HCT116 (cell line): ENCODE measurements at regions not wholly inside any gene's neighbourhood (a gene's known extent, or its start where the extent isn't known, plus 50 kb on each side); places are given as distances from the start of the nearest gene placed in this dataset.

Experiments used
- ATAC-seq: fragments of 200-7000 bp; cut with Tn5 transposase; 2 replicates; pipeline ENCODE4 v1.9.1; 2020; ENCODE audit warnings: mild to moderate bottlenecking, moderate library complexity
- BruUV-seq: library from RNA; stranded (reverse); fragments of 400-500 nt; replicated peaks from 2 replicates; lab custom pipeline; 2021; lab: Mats Ljungman, UMichigan
- CTCF ChIA-PET: fragments of 300-600 bp; sonication (Branson Sonifier 250); formaldehyde crosslinking; loops from one replicate; lab custom pipeline; 2021; ENCODE audit warnings: antibody characterized with exemption; lab: Charles Lee
- POLR2A ChIA-PET: fragments of 300-600, 350-600 bp; sonication (Branson Sonifier 250); formaldehyde crosslinking; loops from one replicate; lab custom pipeline; 2021; ENCODE audit warnings: antibody characterized with exemption; lab: Charles Lee
- RAD21 ChIA-PET, 2 experiments: fragments of 300-600 bp; sonication (Branson Sonifier 250); formaldehyde crosslinking; loops; one replicate each; lab custom pipeline; 2023; ENCODE audit warnings: low total read pairs in 2 of 2; ENCODE audit not compliant: uncharacterized antibody in 2 of 2, unreplicated experiment in 2 of 2, low non-redundant PET in 1 of 2; lab: Charles Lee
- DNase-seq: peaks from one replicate; pipeline ENCODE4 v3.0.0-alpha.2; 2010; ENCODE audit warnings: low read depth, low spot score
- H2AFZ ChIP-seq: fragments of 200-600 bp; shearing (Covaris generic), sonication (generic); 2 replicates; pipeline ENCODE4 v1.6.1; 2017; ENCODE audit warnings: low read depth, mixed run types, mixed read lengths, antibody characterized with exemption, low read length; ENCODE audit not compliant: poor library complexity, severe bottlenecking
- H3K27ac ChIP-seq: 2 replicates; pipeline ENCODE4 v1.5.1; 2012; ENCODE audit warnings: low read depth, low read length
- H3K27me3 ChIP-seq: fragments of 200-600 bp; sonication (generic); 2 replicates; pipeline ENCODE4 v1.6.1; 2016; ENCODE audit warnings: mixed run types, low read length, mixed read lengths; ENCODE audit not compliant: insufficient read depth
- H3K36me3 ChIP-seq, 2 experiments: fragments of 200-500 bp in 1 of 2; fragments of 200-600 bp in 1 of 2; sonication (Bioruptor generic) in 1 of 2; sonication (generic) in 1 of 2; 2 replicates each; pipeline versions ENCODE4 v1.5.1 to v1.6.1; 2014 to 2016; ENCODE audit warnings: low read length in 2 of 2, inconsistent platforms in 1 of 2, mixed read lengths in 1 of 2, mixed run types in 1 of 2; ENCODE audit not compliant: insufficient read depth in 2 of 2, control insufficient read depth in 1 of 2
- H3K4me1 ChIP-seq, 2 experiments: fragments of 200-600 bp in 1 of 2; sonication (generic) in 1 of 2; 2 replicates each; pipeline versions ENCODE4 v1.5.1 to v1.6.1; 2012 to 2017; ENCODE audit warnings: low read length in 2 of 2, inconsistent platforms in 1 of 2, mild to moderate bottlenecking in 1 of 2, mixed read lengths in 1 of 2, mixed run types in 1 of 2, moderate library complexity in 1 of 2; ENCODE audit not compliant: insufficient read depth in 2 of 2, control insufficient read depth in 1 of 2
- H3K4me2 ChIP-seq: fragments of 200-600 bp; sonication (generic); 2 replicates; pipeline ENCODE4 v1.6.1; 2017; ENCODE audit warnings: mixed run types, low read length, mixed read lengths
- H3K4me3 ChIP-seq, 2 experiments: fragments of 200-600 bp in 1 of 2; sonication (generic) in 1 of 2; replicated peaks in 1 of 2; 2 replicates each; pipeline ENCODE4 v1.5.1; 2011 to 2016; ENCODE audit warnings: low read length in 2 of 2, control low read depth in 1 of 2, low read depth in 1 of 2, mild to moderate bottlenecking in 1 of 2, mixed read lengths in 1 of 2, mixed run types in 1 of 2
- H3K79me2 ChIP-seq: fragments of 200-600 bp; sonication (generic); 2 replicates; pipeline ENCODE4 v1.6.1; 2017; ENCODE audit warnings: mild to moderate bottlenecking, mixed run types, low read length, moderate library complexity, mixed read lengths; ENCODE audit not compliant: insufficient read depth
- H3K9ac ChIP-seq: fragments of 200-600 bp; sonication (generic); 2 replicates; pipeline ENCODE4 v1.6.1; 2016; ENCODE audit warnings: low read length, mixed read lengths
- H3K9me2 ChIP-seq: fragments of 200-600 bp; sonication (generic), shearing (Covaris generic); 2 replicates; pipeline ENCODE4 v1.6.1; 2017; ENCODE audit warnings: mixed run types, mild to moderate bottlenecking, moderate library complexity; ENCODE audit not compliant: insufficient read depth
- H3K9me3 ChIP-seq, 2 experiments: fragments of 200-500 bp in 1 of 2; fragments of 200-600 bp in 1 of 2; sonication (Bioruptor generic) in 1 of 2; sonication (generic) in 1 of 2; 2 replicates each; pipeline ENCODE4 v1.6.1; 2014 to 2017; ENCODE audit warnings: low read length in 2 of 2, mixed read lengths in 2 of 2, inconsistent platforms in 1 of 2, low read depth in 1 of 2, mild to moderate bottlenecking in 1 of 2, mixed run types in 1 of 2, moderate library complexity in 1 of 2; ENCODE audit not compliant: control insufficient read depth in 1 of 2, insufficient read depth in 1 of 2
- H4K20me1 ChIP-seq: fragments of 200-600 bp; sonication (generic), shearing (Covaris generic); 2 replicates; pipeline ENCODE4 v1.6.1; 2017; ENCODE audit warnings: mixed run types, mild to moderate bottlenecking, moderate library complexity; ENCODE audit not compliant: insufficient read depth
- ATF3 ChIP-seq: IDR thresholded peaks from 2 replicates; pipeline ENCODE4 v1.6.1; 2012
- CBX3 ChIP-seq: IDR thresholded peaks from 2 replicates; pipeline ENCODE4 v1.6.1; 2012; ENCODE audit warnings: low read depth
- CEBPB ChIP-seq: IDR thresholded peaks from 2 replicates; pipeline ENCODE4 v1.6.1; 2012; ENCODE audit warnings: low read depth
- CTCF ChIP-seq, 3 experiments: fragments of 200-600 bp in 1 of 3; sonication (generic) in 1 of 3; IDR thresholded peaks in 2 of 3; conservative IDR thresholded peaks in 1 of 3; 2 replicates each; pipeline ENCODE4 v1.5.1; 2012 to 2017; ENCODE audit warnings: low read depth in 2 of 3, low read length in 2 of 3, antibody characterized with exemption in 1 of 3, borderline replicate concordance in 1 of 3, control low read depth in 1 of 3, mild to moderate bottlenecking in 1 of 3, mixed read lengths in 1 of 3, mixed run types in 1 of 3, moderate library complexity in 1 of 3; ENCODE audit not compliant: insufficient read depth in 1 of 3
- EGR1 ChIP-seq: IDR thresholded peaks from 2 replicates; pipeline ENCODE4 v1.6.1; 2012; ENCODE audit warnings: low read depth
- EZH2 ChIP-seq: fragments of 200-600 bp; sonication (generic); IDR thresholded peaks from 2 replicates; pipeline ENCODE4 v1.6.1; 2017; ENCODE audit warnings: antibody characterized with exemption, mixed run types
- EZH2phosphoT487 ChIP-seq: fragments of 200-600 bp; IDR thresholded peaks from 2 replicates; pipeline ENCODE4 v1.6.1; 2018; ENCODE audit warnings: antibody characterized with exemption, borderline replicate concordance
- FOSL1 ChIP-seq: IDR thresholded peaks from 2 replicates; pipeline ENCODE4 v1.6.1; 2012; ENCODE audit warnings: low read depth
- JUND ChIP-seq: IDR thresholded peaks from 2 replicates; pipeline ENCODE4 v1.6.1; 2012
- MAX ChIP-seq: IDR thresholded peaks from 2 replicates; pipeline ENCODE4 v1.6.1; 2012
- POLR2AphosphoS5 ChIP-seq: IDR thresholded peaks from 2 replicates; pipeline ENCODE4 v1.6.1; 2011; ENCODE audit warnings: mild to moderate bottlenecking, low read depth, low read length, moderate library complexity
- RAD21 ChIP-seq: IDR thresholded peaks from 2 replicates; pipeline ENCODE4 v1.6.1; 2012; ENCODE audit warnings: low read depth, mild to moderate bottlenecking
- REST ChIP-seq: IDR thresholded peaks from 2 replicates; pipeline ENCODE4 v1.6.1; 2012; ENCODE audit warnings: low read depth
- SIN3A ChIP-seq: IDR thresholded peaks from 2 replicates; pipeline ENCODE4 v1.6.1; 2012; ENCODE audit warnings: low read depth
- SRF ChIP-seq: IDR thresholded peaks from 2 replicates; pipeline ENCODE4 v1.6.1; 2012; ENCODE audit warnings: low read depth
- TCF7L2 ChIP-seq: IDR thresholded peaks from 2 replicates; pipeline ENCODE4 v1.7.0; 2011; ENCODE audit warnings: borderline replicate concordance, inconsistent platforms; ENCODE audit not compliant: insufficient read depth, insufficient read length; ENCODE audit errors: extremely low read depth
- YY1 ChIP-seq: IDR thresholded peaks from 2 replicates; pipeline ENCODE4 v1.6.1; 2011; ENCODE audit warnings: low read length, low read depth, moderate library complexity, mild to moderate bottlenecking; ENCODE audit not compliant: insufficient replicate concordance; ENCODE audit errors: extremely low read depth
- ZBTB33 ChIP-seq: IDR thresholded peaks from 2 replicates; pipeline ENCODE4 v1.6.1; 2011; ENCODE audit warnings: mild to moderate bottlenecking, low read length, moderate library complexity; ENCODE audit not compliant: insufficient replicate concordance; ENCODE audit errors: extremely low read depth
- ZFX ChIP-seq: fragments of 450-650 bp; IDR thresholded peaks from 2 replicates; pipeline ENCODE4 v1.6.1; 2017
- ZNF274 ChIP-seq: fragments of 200-500 bp; sonication (Bioruptor generic); IDR thresholded peaks from 2 replicates; pipeline ENCODE4 v1.6.1; 2014; ENCODE audit warnings: mild to moderate bottlenecking, low read depth, low read length, inconsistent platforms
- intact Hi-C: fragments of 100-400 bp; cut with micrococcal nuclease; formaldehyde crosslinking; loops from 2 replicates; pipeline ENCODE4 v1.10.0; 2022

GRCh38 chr18:65403534-65403933, 347.3 kb upstream of the CDH7 start:
- POLR2A ChIA-PET = no interaction called here
- H3K9ac ChIP-seq = no peak overlapping the region
- TF ChIP-seq EZH2 (no peak), CEBPB (no peak), RAD21 (no peak), FOSL1 (no peak), ZBTB33 (no peak), MAX (no peak), ZNF274 (no peak), CTCF (IDR thresholded peaks at IDR 0.05 in 2 of 3, conservative IDR thresholded peaks at IDR 0.05 in 1 of 3; ENCODE audit: borderline replicate concordance in 1 of 3, insufficient read depth in 1 of 3, low read depth in 2 of 3, low read length in 2 of 3) (no peak), YY1 (no peak), SIN3A (no peak), CBX3 (no peak), EZH2phosphoT487 (no peak), REST (no peak), EGR1 (no peak), TCF7L2 (no peak), ZFX (no peak), ATF3 (no peak), POLR2AphosphoS5 (no peak), SRF (no peak), JUND (no peak)
- TF ChIP-seq, all 23 proteins: peak for 0
- no peaks in the 10 kb centered on the region for H3K4me1 ChIP-seq
- ChIA-PET RAD21 (no interaction called here), CTCF (no interaction called here)
- no peak overlapping the region for H3K27ac ChIP-seq
- no peaks in the 10 kb centered on the region for H3K79me2 ChIP-seq
- ATAC-seq = no peak
- H3K9me3 ChIP-seq = peaks cover 3 to 9% of the 10 kb centered on the region in 2 experiments; a peak in 2 of 4 replicates
- BruUV-seq = no TSS peak
- intact Hi-C loops = no loop called here
- H3K9me2 ChIP-seq = no peaks in the 10 kb centered on the region
- H3K4me3 ChIP-seq = no peak overlapping the region
- DNase-seq = no peak
- H2AFZ ChIP-seq = no peak overlapping the region
- H3K27me3 ChIP-seq = no peaks in the 10 kb centered on the region
- no peaks in the 10 kb centered on the region for H4K20me1 ChIP-seq
- no peaks in the 10 kb centered on the region for H3K36me3 ChIP-seq
- H3K4me2 ChIP-seq = no peak overlapping the region
